ENCODE measurements at regions not wholly inside any gene's neighbourhood (a gene's known extent, or its start where the extent isn't known, plus 50 kb on each side); places are given as distances from the start of the nearest gene placed in this dataset.

- TF ChIP-seq SETDB1 (IDR thresholded peaks at IDR 0.05; ENCODE audit: low read length) (no peak), U2AF1 (optimal IDR thresholded peaks at IDR 0.05; ENCODE audit: low read depth, low read length) (no peak), C11orf30 (IDR thresholded peaks at IDR 0.05; ENCODE audit: low read depth) (peak; percentile 32; the same call in 1 of the 2 replicates), FOXA1 (IDR thresholded peaks at IDR 0.05; ENCODE audit: borderline replicate concordance) (no peak), MAFF (IDR thresholded peaks at IDR 0.05; ENCODE audit: low read length) (0 out of 2 replicates have a peak, but pooled peaks have one; percentile 20), JUND (IDR thresholded peaks at IDR 0.05; ENCODE audit: borderline replicate concordance, low read depth, low read length) (peak; percentile 81; the same call in 1 of the 2 replicates), JUND (tag; IDR thresholded peaks at IDR 0.05; ENCODE audit: borderline replicate concordance, low read depth, low read length) (peak; percentile 46; the same call in 2 of the 3 replicates), YY1 (IDR thresholded peaks at IDR 0.05; ENCODE audit: borderline replicate concordance in 1 of 3, control insufficient read depth in 1 of 3, extremely low read depth in 1 of 3, insufficient read depth in 3 of 3, insufficient read length in 1 of 3, insufficient replicate concordance in 2 of 3, low read depth in 1 of 3, low read length in 2 of 3) (no peak), NCOA4 (IDR thresholded peaks at IDR 0.05; ENCODE audit: partially characterized antibody) (no peak), CBFA2T3 (IDR thresholded peaks at IDR 0.05) (0 out of 2 replicates have a peak, but pooled peaks have one; percentile 19), HOMEZ (CRISPR knock-in tag; IDR thresholded peaks at IDR 0.05) (no peak), SREBF2 (CRISPR knock-in tag; IDR thresholded peaks at IDR 0.05) (no peak), E2F1 (CRISPR knock-in tag; IDR thresholded peaks at IDR 0.05) (no peak), ATF3 (IDR thresholded peaks at IDR 0.05) (peak; percentile 84), ATF3 (CRISPR knock-in tag; conservative IDR thresholded peaks at IDR 0.05) (no peak), E2F3 (CRISPR knock-in tag; IDR thresholded peaks at IDR 0.05) (no peak), CHD4 (IDR thresholded peaks at IDR 0.05; ENCODE audit: insufficient read depth, insufficient replicate concordance, low read depth, low read length, poor library complexity, severe bottlenecking) (no peak), ATF6 (CRISPR knock-in tag; IDR thresholded peaks at IDR 0.05) (no peak), PKNOX1 (IDR thresholded peaks at IDR 0.05) (peak; percentile 83), ZKSCAN1 (IDR thresholded peaks at IDR 0.05; ENCODE audit: low read depth, low read length) (no peak), ZNF134 (CRISPR knock-in tag; conservative IDR thresholded peaks at IDR 0.05) (no peak)
These were observed 192.4 kb downstream of the SEC14L1 start (continued) for GRCh38 chr17:77332981-77333685.
